ENCODE measurements at regions not wholly inside any gene's neighbourhood (a gene's known extent, or its start where the extent isn't known, plus 50 kb on each side); places are given as distances from the start of the nearest gene placed in this dataset.

- no peaks in the 10 kb centered on the region for H3K9me3 ChIP-seq (ENCODE audit: control insufficient read depth, insufficient read depth, low read length)
- no peak overlapping the region for H3K4me3 ChIP-seq (ENCODE audit: low read length)
- no peak overlapping the region for H3K4me3 Mint-ChIP-seq
- 41% methylated on average over 9 of the region's 9 CpGs for WGBS (ENCODE audit: insufficient coverage)
- no peaks in the 10 kb centered on the region for H3K4me1 Mint-ChIP-seq
- no peak overlapping the region for H3K27ac ChIP-seq (ENCODE audit: low read length)
- H3K9me3 Mint-ChIP-seq = no peaks in the 10 kb centered on the region
- intact Hi-C loops (cut with micrococcal nuclease) = no loop called here
- TF ChIP-seq CTCF (IDR thresholded peaks at IDR 0.05) = no peak
- no peak for ATAC-seq
- no peaks in the 10 kb centered on the region for H3K27me3 Mint-ChIP-seq (ENCODE audit: low read depth in 2 of 2)
- H3K36me3 Mint-ChIP-seq = no peaks in the 10 kb centered on the region
- H3K4me1 ChIP-seq (ENCODE audit: control insufficient read depth, insufficient read depth, low read length) = no peaks in the 10 kb centered on the region
- H3K27me3 ChIP-seq (ENCODE audit: control insufficient read depth, insufficient read depth, low read length) = no peaks in the 10 kb centered on the region
- DNase-seq = no peak
- H3K27ac Mint-ChIP-seq = no peak overlapping the region
- H3K36me3 ChIP-seq (ENCODE audit: control insufficient read depth, insufficient read depth, low read length) = no peaks in the 10 kb centered on the region
Observed at GRCh38 chr10:131577178-131577555, 265.6 kb upstream of the TCERG1L start.

- no peak for TF ChIP-seq CTCF (IDR thresholded peaks at IDR 0.05)
- H3K27ac ChIP-seq (ENCODE audit: low read length) = no peak overlapping the region
- no peaks in the 10 kb centered on the region for H3K4me1 Mint-ChIP-seq
- no peak overlapping the region for H3K27ac Mint-ChIP-seq
- H3K4me1 ChIP-seq (ENCODE audit: control insufficient read depth, insufficient read depth, low read length) = no peaks in the 10 kb centered on the region
- H3K9me3 ChIP-seq (ENCODE audit: control insufficient read depth, insufficient read depth, low read length) = no peaks in the 10 kb centered on the region
- H3K36me3 Mint-ChIP-seq = no peaks in the 10 kb centered on the region
- no peaks in the 10 kb centered on the region for H3K27me3 Mint-ChIP-seq (ENCODE audit: low read depth in 2 of 2)
- intact Hi-C loops (cut with micrococcal nuclease) = no loop called here
- ATAC-seq = no peak
- no peaks in the 10 kb centered on the region for H3K27me3 ChIP-seq (ENCODE audit: control insufficient read depth, insufficient read depth, low read length)
- DNase-seq = no peak
- no peak overlapping the region for H3K4me3 Mint-ChIP-seq
- H3K4me3 ChIP-seq (ENCODE audit: low read length) = no peak overlapping the region
- no peaks in the 10 kb centered on the region for H3K9me3 Mint-ChIP-seq
- H3K36me3 ChIP-seq (ENCODE audit: control insufficient read depth, insufficient read depth, low read length) = no peaks in the 10 kb centered on the region
- 86% methylated on average over 22 of the region's 24 CpGs for WGBS (ENCODE audit: insufficient coverage)
Observed at GRCh38 chr10:131577786-131578471, 266.4 kb upstream of the TCERG1L start.

- H3K27ac Mint-ChIP-seq = no peak overlapping the region
- Histone ChIP-seq H3K27ac (ENCODE audit: low read length) (no peak overlapping the region), H3K4me1 (ENCODE audit: control insufficient read depth, insufficient read depth, low read length) (no peaks in the 10 kb centered on the region), H3K36me3 (ENCODE audit: control insufficient read depth, insufficient read depth, low read length) (no peaks in the 10 kb centered on the region), H3K27me3 (ENCODE audit: control insufficient read depth, insufficient read depth, low read length) (no peaks in the 10 kb centered on the region), H3K9me3 (ENCODE audit: control insufficient read depth, insufficient read depth, low read length) (no peaks in the 10 kb centered on the region), H3K4me3 (ENCODE audit: low read length) (no peak overlapping the region)
- no peak for DNase-seq
- no peaks in the 10 kb centered on the region for H3K36me3 Mint-ChIP-seq
- H3K4me1 Mint-ChIP-seq = no peaks in the 10 kb centered on the region
- 83% methylated on average over 16 of the region's 16 CpGs for WGBS (ENCODE audit: insufficient coverage)
- no peak for ATAC-seq
- H3K4me3 Mint-ChIP-seq = no peak overlapping the region
- no peaks in the 10 kb centered on the region for H3K9me3 Mint-ChIP-seq
- intact Hi-C loops (cut with micrococcal nuclease) = no loop called here
- no peak for TF ChIP-seq CTCF (IDR thresholded peaks at IDR 0.05)
- H3K27me3 Mint-ChIP-seq (ENCODE audit: low read depth in 2 of 2) = no peaks in the 10 kb centered on the region
Observed at GRCh38 chr10:131578472-131578970, 267.0 kb upstream of the TCERG1L start.

Measured in natural killer cell (primary cell).